NCI-H748 (cell line): ENCODE measurements at regions not wholly inside any gene's neighbourhood (a gene's known extent, or its start where the extent isn't known, plus 50 kb on each side); places are given as distances from the start of the nearest gene placed in this dataset.
"Not testable (repeated sequence)": the region's sequence is repeated elsewhere in the genome, so short reads cannot be mapped to it uniquely, and the experiment has no call there.

Experiments
- DNase-seq: peaks from one replicate; lab custom pipeline; 2025; ENCODE audit not compliant: unreplicated experiment; lab: John Stamatoyannopoulos, UW

GRCh38 chr1:146292940-146293936, 64.4 kb upstream of the NOTCH2NLA start:
- not testable (repeated sequence) for DNase-seq

GRCh38 chr1:146292424-146292823, 63.6 kb upstream of the NOTCH2NLA start:
- DNase-seq = not testable (repeated sequence)

GRCh38 chr1:146287881-146288280, 59.1 kb upstream of the NOTCH2NLA start:
- not testable (repeated sequence) for DNase-seq

DNA sequence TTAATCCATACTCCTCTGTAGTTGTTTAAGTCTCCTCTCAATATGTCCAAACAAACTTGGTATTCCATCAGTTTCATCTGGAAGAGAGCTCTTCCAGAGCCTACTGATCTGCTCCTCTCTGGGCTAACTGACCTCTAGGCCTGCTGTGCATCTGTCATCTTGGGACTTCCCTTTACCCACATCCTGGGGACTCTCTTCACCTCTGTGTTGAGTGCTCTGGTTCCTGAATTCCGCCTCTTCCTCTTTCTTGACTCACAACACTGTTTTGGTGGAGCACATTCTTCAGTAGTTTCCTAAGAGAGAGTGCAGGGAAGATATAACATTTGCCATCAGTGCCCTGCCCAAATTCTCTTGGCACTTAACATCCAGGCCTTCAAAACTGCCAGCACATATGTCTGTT, 55.9 kb upstream of the NOTCH2NLA start:
- not testable (repeated sequence) for DNase-seq

DNA sequence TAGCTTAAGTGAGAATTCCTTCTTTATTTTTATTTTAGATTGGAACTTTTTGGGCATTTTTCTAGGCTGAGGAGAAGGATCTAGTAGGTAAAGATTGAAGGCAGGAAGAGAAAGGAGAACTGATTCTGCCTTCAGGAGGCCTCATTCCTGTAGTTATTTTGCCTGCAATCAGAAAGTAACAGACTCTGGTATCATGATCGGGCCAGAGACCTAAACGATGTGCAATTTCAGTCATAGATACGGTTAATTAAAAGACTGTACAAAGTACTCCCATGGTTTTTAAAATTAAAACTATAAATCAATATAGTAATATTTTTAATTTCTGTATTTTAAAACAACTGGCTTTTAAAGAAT, 54.7 kb upstream of the NOTCH2NLA start:
- DNase-seq = not testable (repeated sequence)

GRCh38 chr1:146282807-146283526, 54.1 kb upstream of the NOTCH2NLA start:
- not testable (repeated sequence) for DNase-seq

DNA sequence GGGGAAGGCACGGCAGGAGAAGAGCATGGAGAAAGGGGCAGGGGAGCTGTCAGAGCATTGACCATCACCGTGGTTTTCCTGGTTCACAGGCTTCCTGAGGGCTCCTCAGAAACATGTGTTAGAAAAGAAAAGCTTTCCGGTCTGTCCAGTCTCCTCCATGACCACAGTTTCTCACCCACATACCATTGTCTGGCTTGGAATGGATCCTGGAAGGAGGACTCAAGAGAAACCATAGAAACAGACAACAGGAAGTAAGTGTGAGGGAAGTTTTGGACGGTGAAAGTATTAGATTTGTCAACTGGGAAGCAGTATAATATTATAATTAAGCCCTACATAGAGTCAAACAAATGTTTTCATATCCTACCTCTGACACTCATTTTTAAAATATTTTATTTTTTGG, 52.7 kb upstream of the NOTCH2NLA start:
- not testable (repeated sequence) for DNase-seq

- DNase-seq = not testable (repeated sequence)
Measured at GRCh38 chr1:146278758-146279157, 49.9 kb upstream of the NOTCH2NLA start.
